ENCODE measurements at regions not wholly inside any gene's neighbourhood (a gene's known extent, or its start where the extent isn't known, plus 50 kb on each side); places are given as distances from the start of the nearest gene placed in this dataset.
A peak's percentile ranks its signal among the peaks of the same experiment; 100 is the strongest.

- Histone ChIP-seq H3K27me3 (no peaks in the 10 kb centered on the region), H3K4me1 (peaks cover 3 to 15% (median 10%) of the 10 kb centered on the region in 4 donors), H3K27ac (peak overlapping the region; percentile 17 to 66 (median 55)), H3K4me3 (peak overlapping the region in 3 of 4 donors; percentile 27 to 52 (median 43)), H3K9me3 (no peaks in the 10 kb centered on the region), H3K36me3 (no peaks in the 10 kb centered on the region)
- 17 to 46% methylated on average over 1 to 12 of the region's 12 CpGs for WGBS, 2 donors (ENCODE audit: low coverage in 1 of 2)
- in situ Hi-C loops (cut with MboI; ENCODE audit: low pct_ligation_motif_present in 1 of 4, low pct_unique_long_range_greater_than_20kb in 1 of 4, low sequenced_read_pairs in 3 of 4) (no loop called here), intact Hi-C loops (cut with DNase I; ENCODE audit: low total_unique reads) (no loop called here)
- TF ChIP-seq EP300 (IDR thresholded peaks at IDR 0.05; ENCODE audit: low read depth) = no peak
- TF ChIP-seq, protein P1, sequence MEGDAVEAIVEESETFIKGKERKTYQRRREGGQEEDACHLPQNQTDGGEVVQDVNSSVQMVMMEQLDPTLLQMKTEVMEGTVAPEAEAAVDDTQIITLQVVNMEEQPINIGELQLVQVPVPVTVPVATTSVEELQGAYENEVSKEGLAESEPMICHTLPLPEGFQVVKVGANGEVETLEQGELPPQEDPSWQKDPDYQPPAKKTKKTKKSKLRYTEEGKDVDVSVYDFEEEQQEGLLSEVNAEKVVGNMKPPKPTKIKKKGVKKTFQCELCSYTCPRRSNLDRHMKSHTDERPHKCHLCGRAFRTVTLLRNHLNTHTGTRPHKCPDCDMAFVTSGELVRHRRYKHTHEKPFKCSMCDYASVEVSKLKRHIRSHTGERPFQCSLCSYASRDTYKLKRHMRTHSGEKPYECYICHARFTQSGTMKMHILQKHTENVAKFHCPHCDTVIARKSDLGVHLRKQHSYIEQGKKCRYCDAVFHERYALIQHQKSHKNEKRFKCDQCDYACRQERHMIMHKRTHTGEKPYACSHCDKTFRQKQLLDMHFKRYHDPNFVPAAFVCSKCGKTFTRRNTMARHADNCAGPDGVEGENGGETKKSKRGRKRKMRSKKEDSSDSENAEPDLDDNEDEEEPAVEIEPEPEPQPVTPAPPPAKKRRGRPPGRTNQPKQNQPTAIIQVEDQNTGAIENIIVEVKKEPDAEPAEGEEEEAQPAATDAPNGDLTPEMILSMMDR (IDR thresholded peaks at IDR 0.05) = no peak
- DNase-seq = no peak
Measured at GRCh38 chr13:27007166-27007565, 164.4 kb downstream of the USP12 start.

GRCh38 chr13:27006519-27007161 is 165.0 kb downstream of the USP12 start:
- peak; percentile 55 for DNase-seq
- Histone ChIP-seq H3K9me3 (no peaks in the 10 kb centered on the region), H3K4me1 (peaks cover 3 to 15% (median 10%) of the 10 kb centered on the region in 4 donors), H3K27me3 (no peaks in the 10 kb centered on the region), H3K27ac (peak overlapping the region; percentile 17 to 66 (median 55)), H3K4me3 (peak overlapping the region; percentile 26 to 52 (median 35)), H3K36me3 (no peaks in the 10 kb centered on the region)
- WGBS, 2 donors (ENCODE audit: low coverage in 1 of 2) = 6 to 10% methylated on average over 6 to 26 of the region's 29 CpGs
- intact Hi-C loops (cut with DNase I; ENCODE audit: low total_unique reads) (no loop called here), in situ Hi-C loops (cut with MboI; ENCODE audit: low pct_ligation_motif_present in 1 of 4, low pct_unique_long_range_greater_than_20kb in 1 of 4, low sequenced_read_pairs in 3 of 4) (no loop called here)
- TF ChIP-seq, protein P1 (IDR thresholded peaks at IDR 0.05) = no peak
- TF ChIP-seq POLR2A (IDR thresholded peaks at IDR 0.05) (no peak), EP300 (IDR thresholded peaks at IDR 0.05; ENCODE audit: low read depth) (no peak), POLR2AphosphoS5 (IDR thresholded peaks at IDR 0.05) (no peak)

- WGBS, 2 donors (ENCODE audit: low coverage in 1 of 2) = 82 to 100% methylated on average over 4 to 8 of the region's 8 CpGs
- Histone ChIP-seq H3K36me3 (no peaks in the 10 kb centered on the region), H3K9me3 (no peaks in the 10 kb centered on the region), H3K27ac (peak overlapping the region; percentile 17 to 66 (median 55)), H3K4me1 (peaks cover 3 to 15% (median 10%) of the 10 kb centered on the region in 4 donors), H3K4me3 (peak overlapping the region in 2 of 4 donors; percentile 43 to 52), H3K27me3 (no peaks in the 10 kb centered on the region)
- DNase-seq = no peak
- intact Hi-C loops (cut with DNase I; ENCODE audit: low total_unique reads) (no loop called here), in situ Hi-C loops (cut with MboI; ENCODE audit: low pct_ligation_motif_present in 1 of 4, low pct_unique_long_range_greater_than_20kb in 1 of 4, low sequenced_read_pairs in 3 of 4) (no loop called here)
- TF ChIP-seq POLR2A (IDR thresholded peaks at IDR 0.05) (no peak), POLR2AphosphoS5 (IDR thresholded peaks at IDR 0.05) (no peak), EP300 (IDR thresholded peaks at IDR 0.05; ENCODE audit: low read depth) (no peak)
- TF ChIP-seq, protein P1 (IDR thresholded peaks at IDR 0.05) = no peak
Measured at GRCh38 chr13:27005976-27006518, 165.6 kb downstream of the USP12 start.

- no peak overlapping the region for H3K27ac ChIP-seq
Measured at GRCh38 chr13:27005556-27005955, 166.1 kb downstream of the USP12 start.

More at GRCh38 chr13:27005556-27005955, 166.1 kb downstream of the USP12 start:
- TF ChIP-seq, protein P1 (IDR thresholded peaks at IDR 0.05) = no peak
- TF ChIP-seq POLR2A (IDR thresholded peaks at IDR 0.05) = no peak
- TF ChIP-seq POLR2AphosphoS5 (IDR thresholded peaks at IDR 0.05) = no peak
- no peak for TF ChIP-seq EP300 (IDR thresholded peaks at IDR 0.05; ENCODE audit: low read depth)
- H3K27me3 ChIP-seq = no peaks in the 10 kb centered on the region
- no peak overlapping the region for H3K4me3 ChIP-seq
- H3K9me3 ChIP-seq = no peaks in the 10 kb centered on the region
- in situ Hi-C loops (cut with MboI; ENCODE audit: low pct_ligation_motif_present in 1 of 4, low pct_unique_long_range_greater_than_20kb in 1 of 4, low sequenced_read_pairs in 3 of 4) (no loop called here), intact Hi-C loops (cut with DNase I; ENCODE audit: low total_unique reads) (no loop called here)
- H3K4me1 ChIP-seq = peaks cover 3 to 15% (median 10%) of the 10 kb centered on the region in 4 donors
- no peaks in the 10 kb centered on the region for H3K36me3 ChIP-seq
- WGBS, 2 donors (ENCODE audit: low coverage in 1 of 2) = 66 to 80% methylated on average over 2 to 9 of the region's 9 CpGs
- no peak for DNase-seq

Data from transverse colon (tissue), 4 donors.